HCT116 (cell line): ENCODE measurements at regions not wholly inside any gene's neighbourhood (a gene's known extent, or its start where the extent isn't known, plus 50 kb on each side); places are given as distances from the start of the nearest gene placed in this dataset.

Experiments
- ATF3 ChIP-seq: IDR thresholded peaks from 2 replicates; pipeline ENCODE4 v1.6.1; 2012
- CTCF ChIP-seq, 3 experiments: fragments of 200-600 bp in 1 of 3; sonication (generic) in 1 of 3; IDR thresholded peaks in 2 of 3; conservative IDR thresholded peaks in 1 of 3; 2 replicates each; pipeline ENCODE4 v1.5.1; 2012 to 2017; ENCODE audit warnings: low read depth in 2 of 3, low read length in 2 of 3, antibody characterized with exemption in 1 of 3, borderline replicate concordance in 1 of 3, control low read depth in 1 of 3, mild to moderate bottlenecking in 1 of 3, mixed read lengths in 1 of 3, mixed run types in 1 of 3, moderate library complexity in 1 of 3; ENCODE audit not compliant: insufficient read depth in 1 of 3
- EZH2 ChIP-seq: fragments of 200-600 bp; sonication (generic); IDR thresholded peaks from 2 replicates; pipeline ENCODE4 v1.6.1; 2017; ENCODE audit warnings: antibody characterized with exemption, mixed run types
- EZH2phosphoT487 ChIP-seq: fragments of 200-600 bp; IDR thresholded peaks from 2 replicates; pipeline ENCODE4 v1.6.1; 2018; ENCODE audit warnings: antibody characterized with exemption, borderline replicate concordance
- JUND ChIP-seq: IDR thresholded peaks from 2 replicates; pipeline ENCODE4 v1.6.1; 2012
- MAX ChIP-seq: IDR thresholded peaks from 2 replicates; pipeline ENCODE4 v1.6.1; 2012
- POLR2AphosphoS5 ChIP-seq: IDR thresholded peaks from 2 replicates; pipeline ENCODE4 v1.6.1; 2011; ENCODE audit warnings: mild to moderate bottlenecking, low read depth, low read length, moderate library complexity

- TF ChIP-seq EZH2phosphoT487 (no peak), JUND (no peak), CTCF (IDR thresholded peaks at IDR 0.05 in 2 of 3, conservative IDR thresholded peaks at IDR 0.05 in 1 of 3; ENCODE audit: borderline replicate concordance in 1 of 3, insufficient read depth in 1 of 3, low read depth in 2 of 3, low read length in 2 of 3) (no peak), POLR2AphosphoS5 (no peak), MAX (no peak), ATF3 (no peak), EZH2 (no peak)
Observed at GRCh38 chr3:71912839-71913495, 128.0 kb upstream of the PROK2 start.
